A673 (cell line): ENCODE measurements at regions not wholly inside any gene's neighbourhood (a gene's known extent, or its start where the extent isn't known, plus 50 kb on each side); places are given as distances from the start of the nearest gene placed in this dataset.

ENCODE experiments used
- CTCF ChIP-seq: fragments of 300-800, 200-600 bp; sonication (generic); conservative IDR thresholded peaks from 2 replicates; pipeline ENCODE4 v1.5.1; 2017; ENCODE audit warnings: low read depth, mild to moderate bottlenecking, antibody characterized with exemption, low read length, moderate library complexity, mixed read lengths
- EZH2 ChIP-seq: fragments of 200-600 bp; sonication (generic); IDR thresholded peaks from 2 replicates; pipeline ENCODE4 v1.6.1; 2017; ENCODE audit warnings: borderline replicate concordance, low read depth, mild to moderate bottlenecking, mixed read lengths, antibody characterized with exemption, low read length; ENCODE audit not compliant: poor library complexity, severe bottlenecking

GRCh38 chr13:106049171-106049570 is 486.3 kb downstream of the EFNB2 start:
- TF ChIP-seq CTCF (no peak), EZH2 (no peak)
